ENCODE measurements at regions not wholly inside any gene's neighbourhood (a gene's known extent, or its start where the extent isn't known, plus 50 kb on each side); places are given as distances from the start of the nearest gene placed in this dataset.

- Histone ChIP-seq H3K4me1 (ENCODE audit: control insufficient read depth, insufficient read depth, low read length) (no peaks in the 10 kb centered on the region), H3K27ac (ENCODE audit: low read length) (no peak overlapping the region), H3K36me3 (ENCODE audit: control insufficient read depth, insufficient read depth, low read length) (no peaks in the 10 kb centered on the region), H3K4me3 (ENCODE audit: low read depth in 2 of 2, low read length in 2 of 2) (no peak overlapping the region), H3K27me3 (ENCODE audit: control insufficient read depth, insufficient read depth, low read length) (no peaks in the 10 kb centered on the region), H3K9me3 (ENCODE audit: control insufficient read depth, insufficient read depth, low read depth, low read length) (0 out of 2 replicates have a peak, but pooled peaks cover 3% of the 10 kb centered on the region)
- intact Hi-C loops (cut with micrococcal nuclease; ENCODE audit: unreplicated experiment): no loop called here
- ATAC-seq: no peak
- DNase-seq (ENCODE audit: low read depth, low spot score): no peak
- BruUV-seq (replicated peaks): no TSS peak
- TF ChIP-seq, protein P1, sequence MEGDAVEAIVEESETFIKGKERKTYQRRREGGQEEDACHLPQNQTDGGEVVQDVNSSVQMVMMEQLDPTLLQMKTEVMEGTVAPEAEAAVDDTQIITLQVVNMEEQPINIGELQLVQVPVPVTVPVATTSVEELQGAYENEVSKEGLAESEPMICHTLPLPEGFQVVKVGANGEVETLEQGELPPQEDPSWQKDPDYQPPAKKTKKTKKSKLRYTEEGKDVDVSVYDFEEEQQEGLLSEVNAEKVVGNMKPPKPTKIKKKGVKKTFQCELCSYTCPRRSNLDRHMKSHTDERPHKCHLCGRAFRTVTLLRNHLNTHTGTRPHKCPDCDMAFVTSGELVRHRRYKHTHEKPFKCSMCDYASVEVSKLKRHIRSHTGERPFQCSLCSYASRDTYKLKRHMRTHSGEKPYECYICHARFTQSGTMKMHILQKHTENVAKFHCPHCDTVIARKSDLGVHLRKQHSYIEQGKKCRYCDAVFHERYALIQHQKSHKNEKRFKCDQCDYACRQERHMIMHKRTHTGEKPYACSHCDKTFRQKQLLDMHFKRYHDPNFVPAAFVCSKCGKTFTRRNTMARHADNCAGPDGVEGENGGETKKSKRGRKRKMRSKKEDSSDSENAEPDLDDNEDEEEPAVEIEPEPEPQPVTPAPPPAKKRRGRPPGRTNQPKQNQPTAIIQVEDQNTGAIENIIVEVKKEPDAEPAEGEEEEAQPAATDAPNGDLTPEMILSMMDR (IDR thresholded peaks at IDR 0.05): no peak
- TF ChIP-seq POLR2AphosphoS5 (IDR thresholded peaks at IDR 0.05; ENCODE audit: low read depth, low read length): no peak
- TF ChIP-seq TCF7L2 (IDR thresholded peaks at IDR 0.05; ENCODE audit: low read depth, low read length): no peak
- TF ChIP-seq REST (IDR thresholded peaks at IDR 0.05; ENCODE audit: insufficient read depth in 1 of 2, low read depth in 2 of 2, low read length in 1 of 2): no peak
- no peak for TF ChIP-seq SIN3A (IDR thresholded peaks at IDR 0.05; ENCODE audit: borderline replicate concordance, insufficient read depth, low read depth, low read length)
- in situ Hi-C loops (cut with HindIII; ENCODE audit: low pct_unique_long_range_greater_than_20kb, low sequenced_read_pairs): no loop called here
- POLR2A ChIA-PET: no interaction called here
- CTCF ChIA-PET: no interaction called here
These were observed 888.9 kb downstream of the SQOR start for GRCh38 chr15:46523701-46524100.

GRCh38 chr15:46525984-46526725, 891.3 kb downstream of the SQOR start:
- Histone ChIP-seq H3K36me3 (ENCODE audit: control insufficient read depth, insufficient read depth, low read length) (no peaks in the 10 kb centered on the region), H3K4me3 (ENCODE audit: low read depth in 2 of 2, low read length in 2 of 2) (no peak overlapping the region), H3K9me3 (ENCODE audit: control insufficient read depth, insufficient read depth, low read depth, low read length) (peaks cover 6% of the 10 kb centered on the region; the same call in 1 of the 2 replicates), H3K27ac (ENCODE audit: low read length) (no peak overlapping the region), H3K27me3 (ENCODE audit: control insufficient read depth, insufficient read depth, low read length) (no peaks in the 10 kb centered on the region), H3K4me1 (ENCODE audit: control insufficient read depth, insufficient read depth, low read length) (no peaks in the 10 kb centered on the region)
- BruUV-seq (replicated peaks): no TSS peak
- ChIA-PET POLR2A (no interaction called here), CTCF (no interaction called here)
- in situ Hi-C loops (cut with HindIII; ENCODE audit: low pct_unique_long_range_greater_than_20kb, low sequenced_read_pairs): no loop called here
- DNase-seq (ENCODE audit: low read depth, low spot score): no peak
- TF ChIP-seq, protein P1 (IDR thresholded peaks at IDR 0.05): no peak
- TF ChIP-seq TCF7L2 (IDR thresholded peaks at IDR 0.05; ENCODE audit: low read depth, low read length): no peak
- TF ChIP-seq REST (IDR thresholded peaks at IDR 0.05; ENCODE audit: insufficient read depth in 1 of 2, low read depth in 2 of 2, low read length in 1 of 2): no peak
- TF ChIP-seq SIN3A (IDR thresholded peaks at IDR 0.05; ENCODE audit: borderline replicate concordance, insufficient read depth, low read depth, low read length): no peak
- TF ChIP-seq POLR2AphosphoS5 (IDR thresholded peaks at IDR 0.05; ENCODE audit: low read depth, low read length): no peak
- intact Hi-C loops (cut with micrococcal nuclease; ENCODE audit: unreplicated experiment): no loop called here
- no peak for ATAC-seq
